ENCODE measurements at regions not wholly inside any gene's neighbourhood (a gene's known extent, or its start where the extent isn't known, plus 50 kb on each side); places are given as distances from the start of the nearest gene placed in this dataset.
A peak's percentile ranks its signal among the peaks of the same experiment; 100 is the strongest.

- FAIRE-seq (no peak), DNase-seq (ENCODE audit: low read depth, low spot score) (peak; percentile 90)
- no peak overlapping the region for H2AFZ ChIP-seq (ENCODE audit: control insufficient read depth, low read length)
- peak overlapping the region; percentile 96 for H3K27ac ChIP-seq (ENCODE audit: control insufficient read depth, insufficient read depth, low read length)
- no peak overlapping the region for H3K4me3 ChIP-seq (ENCODE audit: control insufficient read depth in 2 of 3, extremely low read depth in 1 of 3, insufficient read depth in 2 of 3, low read depth in 1 of 3, low read length in 3 of 3)
- no peaks in the 10 kb centered on the region for H4K20me1 ChIP-seq (ENCODE audit: control insufficient read depth, extremely low read depth, insufficient read depth, low read length)
- TF ChIP-seq CTCF (optimal IDR thresholded peaks at IDR 0.05 in 1 of 3, IDR thresholded peaks at IDR 0.05 in 1 of 3, conservative IDR thresholded peaks at IDR 0.05 in 1 of 3; ENCODE audit: extremely low read depth in 1 of 3, insufficient read depth in 2 of 3, low read length in 3 of 3): no peak
- TF ChIP-seq EZH2 (IDR thresholded peaks at IDR 0.05; ENCODE audit: low read length): no peak
- H3K9me3 ChIP-seq (ENCODE audit: control insufficient read depth, low read depth, low read length): no peaks in the 10 kb centered on the region
- no peaks in the 10 kb centered on the region for H3K9me1 ChIP-seq (ENCODE audit: control insufficient read depth, extremely low read depth, insufficient read depth, low read length)
- peaks cover 68% of the 10 kb centered on the region for H3K4me1 ChIP-seq (ENCODE audit: control insufficient read depth, extremely low read depth, insufficient read depth, low read length)
- H3K4me2 ChIP-seq (ENCODE audit: control insufficient read depth, extremely low read depth, insufficient read depth, low read depth, low read length): peak overlapping the region; percentile 69
- peak overlapping the region; percentile 74 for H3K9ac ChIP-seq (ENCODE audit: control insufficient read depth, extremely low read depth, insufficient read depth, low read length)
- dilution Hi-C loops (cut with MboI; ENCODE audit: extremely low pct_ligation_motif_present, low sequenced_read_pairs): no loop called here
- H3K27me3 ChIP-seq (ENCODE audit: control insufficient read depth, extremely low read depth, insufficient read depth, low read length): no peaks in the 10 kb centered on the region
- no peaks in the 10 kb centered on the region for H3K36me3 ChIP-seq (ENCODE audit: control insufficient read depth in 2 of 2, extremely low read depth in 1 of 2, insufficient read depth in 2 of 2, low read length in 2 of 2)
- no peaks in the 10 kb centered on the region for H3K79me2 ChIP-seq (ENCODE audit: control insufficient read depth, insufficient read depth, low read length)
Observed at GRCh38 chr4:11632483-11632882, 203.8 kb upstream of the HS3ST1 start.

GRCh38 chr4:11632025-11632424 lies 203.3 kb upstream of the HS3ST1 start:
- Histone ChIP-seq H3K36me3 (ENCODE audit: control insufficient read depth in 2 of 2, extremely low read depth in 1 of 2, insufficient read depth in 2 of 2, low read length in 2 of 2) (no peaks in the 10 kb centered on the region), H3K79me2 (ENCODE audit: control insufficient read depth, insufficient read depth, low read length) (no peaks in the 10 kb centered on the region), H3K27me3 (ENCODE audit: control insufficient read depth, extremely low read depth, insufficient read depth, low read length) (no peaks in the 10 kb centered on the region), H3K4me2 (ENCODE audit: control insufficient read depth, extremely low read depth, insufficient read depth, low read depth, low read length) (peak overlapping the region; percentile 69), H3K9me1 (ENCODE audit: control insufficient read depth, extremely low read depth, insufficient read depth, low read length) (no peaks in the 10 kb centered on the region), H2AFZ (ENCODE audit: control insufficient read depth, low read length) (no peak overlapping the region), H3K4me3 (ENCODE audit: control insufficient read depth in 2 of 3, extremely low read depth in 1 of 3, insufficient read depth in 2 of 3, low read depth in 1 of 3, low read length in 3 of 3) (peak overlapping the region in 1 of 3 experiments; percentile 16), H3K27ac (ENCODE audit: control insufficient read depth, insufficient read depth, low read length) (peak overlapping the region; percentile 96), H4K20me1 (ENCODE audit: control insufficient read depth, extremely low read depth, insufficient read depth, low read length) (no peaks in the 10 kb centered on the region), H3K9ac (ENCODE audit: control insufficient read depth, extremely low read depth, insufficient read depth, low read length) (peak overlapping the region; percentile 74), H3K9me3 (ENCODE audit: control insufficient read depth, low read depth, low read length) (no peaks in the 10 kb centered on the region), H3K4me1 (ENCODE audit: control insufficient read depth, extremely low read depth, insufficient read depth, low read length) (peaks cover 71% of the 10 kb centered on the region)
- dilution Hi-C loops (cut with MboI; ENCODE audit: extremely low pct_ligation_motif_present, low sequenced_read_pairs): no loop called here
- DNase-seq (ENCODE audit: low read depth, low spot score) (peak; percentile 85), FAIRE-seq (peak; percentile 95)
- TF ChIP-seq CTCF (optimal IDR thresholded peaks at IDR 0.05 in 1 of 3, IDR thresholded peaks at IDR 0.05 in 1 of 3, conservative IDR thresholded peaks at IDR 0.05 in 1 of 3; ENCODE audit: extremely low read depth in 1 of 3, insufficient read depth in 2 of 3, low read length in 3 of 3) (no peak), EZH2 (IDR thresholded peaks at IDR 0.05; ENCODE audit: low read length) (no peak)

Data from keratinocyte (primary cell).